GM21367 (cell line): ENCODE measurements at regions not wholly inside any gene's neighbourhood (a gene's known extent, or its start where the extent isn't known, plus 50 kb on each side); places are given as distances from the start of the nearest gene placed in this dataset.

Source experiments
- ATAC-seq: cut with Tn5 transposase; IDR thresholded peaks from one replicate; pipeline ENCODE4 v1.9.1; 2021; ENCODE audit not compliant: unreplicated experiment

DNA sequence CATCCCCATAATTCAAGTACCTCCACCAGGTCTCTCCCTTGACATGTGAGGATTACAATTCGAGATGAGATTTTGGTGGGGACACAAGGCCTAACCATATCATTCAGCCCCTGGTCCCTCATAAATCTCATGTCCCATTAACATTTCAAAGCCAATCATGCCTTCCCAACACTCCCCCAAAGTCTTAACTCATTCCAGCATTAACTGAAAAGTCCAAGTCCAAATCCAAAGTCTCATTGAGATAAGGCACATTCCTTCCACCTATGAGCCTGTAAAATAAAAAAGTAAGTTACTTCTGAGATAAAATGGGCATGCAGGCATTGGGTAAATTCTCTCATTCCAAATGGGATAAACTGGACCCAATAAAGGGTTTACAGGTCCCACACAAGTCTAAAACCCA lies 849.7 kb downstream of the BCL11A start:
- ATAC-seq, result no peak

DNA sequence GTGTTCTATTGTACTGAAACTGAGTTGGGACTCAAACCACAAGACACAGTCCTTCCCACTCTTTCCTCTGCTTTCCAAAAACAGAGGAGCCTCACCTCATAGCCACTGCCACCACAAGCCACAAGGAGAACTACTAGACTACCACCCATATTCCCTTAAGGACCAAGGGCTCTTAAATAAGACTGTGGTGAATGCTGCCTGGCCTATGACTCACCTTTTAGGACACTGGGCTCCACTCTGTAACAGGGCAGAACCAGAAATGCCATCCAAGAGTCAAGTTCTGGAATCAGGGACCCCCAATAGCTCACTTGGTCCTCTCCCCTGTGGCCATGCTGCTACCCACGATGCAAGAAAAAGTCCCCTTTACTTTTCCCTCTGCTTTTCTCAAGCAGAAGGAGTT lies 851.4 kb downstream of the BCL11A start:
- ATAC-seq, result no peak

DNA sequence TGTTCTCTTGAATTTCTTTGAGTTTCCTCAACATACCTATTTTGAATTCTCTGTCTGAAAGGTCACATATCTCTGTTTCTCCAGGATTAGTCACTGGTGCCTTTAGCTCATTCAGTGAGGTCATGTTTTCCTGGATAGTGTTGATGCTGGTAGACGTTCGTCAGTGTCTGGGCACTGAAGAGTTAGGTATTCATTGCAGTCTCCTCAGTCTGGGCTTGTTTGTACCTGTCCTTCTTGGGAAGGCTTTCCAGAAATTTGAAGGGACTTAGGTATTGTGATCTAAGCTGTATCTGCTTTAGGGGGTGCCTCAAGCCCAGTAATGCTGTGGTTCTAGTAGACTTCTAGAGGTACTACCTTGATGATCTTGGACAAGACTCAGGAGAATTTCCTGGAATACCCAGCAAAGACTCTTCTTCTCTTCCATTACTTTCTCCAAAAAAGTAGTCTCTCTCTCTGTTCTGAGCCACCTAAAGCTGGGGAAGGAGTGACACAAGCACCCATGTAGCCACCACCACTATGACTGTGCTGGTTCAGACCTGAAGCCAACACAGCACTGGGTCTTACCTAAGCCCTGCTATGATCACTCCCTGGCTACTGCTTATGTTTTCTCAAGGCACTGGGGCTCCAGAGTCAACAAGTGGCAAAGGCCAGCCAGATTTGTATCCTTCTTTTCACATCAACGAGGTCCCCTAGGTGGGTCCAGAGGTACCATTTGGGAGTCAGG lies 852.0 kb downstream of the BCL11A start:
- ATAC-seq, result no peak

DNA sequence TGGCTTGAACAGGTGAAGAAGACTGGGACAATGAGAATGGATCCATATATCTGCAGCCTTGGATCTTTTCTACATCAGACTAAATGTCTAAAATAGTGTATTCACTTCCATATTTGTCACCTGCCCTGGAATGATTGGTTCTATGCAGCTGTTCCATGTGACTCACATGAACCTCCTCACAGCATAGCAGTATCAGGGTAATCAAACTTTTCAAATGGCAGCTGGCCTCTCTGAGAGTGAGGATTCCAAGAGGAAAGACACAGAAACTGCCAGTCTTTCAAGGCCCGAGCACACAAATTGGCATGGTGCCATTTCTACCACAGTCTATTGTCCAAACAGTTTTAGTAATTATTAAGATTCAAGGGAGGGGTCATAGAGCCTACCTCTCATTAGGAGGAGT lies 859.3 kb downstream of the BCL11A start:
- no peak for ATAC-seq

DNA sequence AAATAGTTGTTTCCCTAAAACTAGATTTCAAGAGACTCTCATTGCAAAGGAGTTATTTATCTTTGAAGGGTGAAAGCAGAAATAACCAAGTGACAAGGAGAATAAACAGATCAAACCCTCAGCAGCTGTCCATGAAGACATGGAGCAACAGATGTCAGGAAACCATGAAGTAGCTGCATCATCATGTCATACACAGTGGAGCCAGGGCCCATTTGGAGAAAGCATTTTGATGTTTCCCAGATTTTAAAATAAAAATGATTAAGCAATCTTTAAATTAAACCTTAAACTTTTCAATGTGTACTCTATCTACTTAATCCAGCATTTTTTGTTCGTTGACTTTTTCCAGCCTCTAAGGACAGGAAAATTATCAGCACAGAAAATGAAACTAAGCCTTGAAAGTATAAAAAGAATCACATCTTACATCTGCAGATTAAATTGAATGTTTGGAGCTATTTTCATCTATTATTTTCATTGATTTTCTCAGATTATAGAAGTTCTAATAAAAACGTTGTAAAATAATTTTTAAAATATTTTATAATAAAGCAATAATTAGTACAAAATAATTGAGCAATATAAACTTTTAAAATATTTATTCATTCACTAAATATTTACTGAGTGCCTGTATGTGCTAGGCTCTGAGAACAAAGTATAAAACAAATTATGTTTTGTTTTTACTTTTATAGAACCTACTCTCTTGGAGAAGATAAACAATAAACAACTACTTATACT lies 860.1 kb downstream of the BCL11A start:
- ATAC-seq, result no peak

DNA sequence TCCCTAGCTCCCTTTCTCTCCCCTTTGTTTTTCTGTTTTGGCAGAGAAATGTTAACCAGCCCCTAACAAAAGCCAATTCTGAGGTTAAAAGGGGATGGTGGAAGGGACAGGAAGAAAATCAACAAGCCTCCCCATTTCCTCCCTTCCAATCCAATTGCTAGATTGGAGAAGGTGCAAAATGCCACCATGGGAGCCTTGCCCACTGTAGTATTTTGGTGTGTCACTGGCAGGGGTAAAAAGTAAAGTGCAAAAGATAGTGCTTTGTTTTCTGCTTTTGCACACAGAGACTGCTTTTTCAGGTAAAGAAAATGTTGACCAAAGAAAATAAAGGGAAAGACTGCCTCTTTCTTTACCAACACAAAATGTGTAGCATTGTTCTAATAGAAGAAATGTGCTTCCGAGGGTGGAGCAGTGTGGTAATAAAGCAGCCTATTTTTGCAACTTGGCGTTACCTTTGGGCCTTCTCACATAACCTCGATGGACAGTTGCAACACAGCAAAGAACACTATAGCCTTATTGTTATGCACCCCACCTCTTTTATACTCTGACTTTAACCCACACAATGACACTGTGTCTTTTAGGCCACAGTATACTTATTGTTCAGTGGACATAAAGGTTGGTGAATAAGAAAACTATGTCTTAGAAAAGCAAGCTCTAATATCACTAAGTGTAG lies 861.8 kb downstream of the BCL11A start:
- no peak for ATAC-seq

DNA sequence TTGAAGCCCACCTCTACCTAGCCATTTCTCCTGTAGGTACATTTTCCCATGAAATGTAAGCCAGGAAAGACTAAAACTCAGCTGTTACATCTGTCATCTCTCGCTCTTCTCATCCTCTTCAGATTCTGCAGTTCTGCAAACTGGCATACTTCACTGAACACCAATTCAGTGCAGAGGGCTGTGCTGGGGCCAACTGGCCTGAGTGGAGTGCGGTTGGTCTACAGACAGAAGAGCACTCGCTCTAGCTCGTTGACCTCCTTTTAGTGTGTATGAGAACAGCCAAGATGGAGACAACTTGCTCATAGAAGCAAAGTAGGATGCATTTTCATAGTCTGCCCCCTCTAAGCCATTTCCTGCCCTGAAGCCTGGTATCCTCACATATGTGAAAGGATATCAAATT lies 862.6 kb downstream of the BCL11A start:
- no peak for ATAC-seq

DNA sequence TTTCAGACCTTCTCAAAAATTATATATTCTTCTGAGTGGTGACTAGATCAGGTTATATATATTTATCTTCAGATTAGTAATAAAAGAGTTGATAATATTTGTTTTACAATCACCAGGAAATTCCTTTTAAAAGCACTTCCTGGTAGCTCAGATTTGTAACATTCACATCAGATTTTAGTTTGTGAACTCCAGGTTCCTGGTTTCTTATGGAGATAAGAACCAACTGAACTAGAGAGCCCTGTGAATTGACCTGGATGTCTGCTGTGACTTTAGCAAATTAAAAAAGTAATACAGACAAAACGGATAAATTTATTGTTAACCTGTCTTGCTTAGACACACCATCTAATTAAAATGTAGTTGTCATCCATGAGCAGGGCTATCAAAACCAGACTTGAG lies 868.7 kb downstream of the BCL11A start:
- no peak for ATAC-seq

DNA sequence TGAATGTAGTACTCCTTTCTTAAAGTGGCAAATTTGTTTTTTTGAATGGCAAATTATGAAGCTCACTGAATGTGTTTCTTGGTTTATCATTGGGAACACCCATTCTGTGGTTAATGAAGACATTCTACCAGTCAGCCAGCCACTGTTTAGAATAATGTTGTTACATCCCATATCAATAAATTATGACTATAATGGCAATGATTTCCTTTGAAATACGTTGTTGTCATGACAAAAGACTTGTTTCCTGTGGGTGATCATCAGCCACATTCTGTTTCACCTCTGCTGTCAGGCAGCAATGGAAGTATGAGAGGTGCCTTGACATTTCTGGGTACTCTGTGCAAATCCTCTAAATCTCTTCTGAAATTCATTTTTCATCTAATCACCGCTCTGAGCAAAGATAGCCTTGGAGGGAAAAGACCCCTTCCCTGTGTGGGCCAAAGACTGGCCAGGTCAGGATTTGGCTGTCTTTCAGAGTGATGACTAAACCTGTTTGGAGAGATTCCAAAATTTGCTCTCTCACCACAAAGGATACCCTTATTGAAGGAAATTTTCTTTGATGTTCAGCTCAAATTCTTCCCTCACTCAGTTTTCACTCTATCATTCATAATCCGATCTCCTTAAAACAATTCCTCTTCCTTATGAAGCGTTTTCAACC lies 869.2 kb downstream of the BCL11A start:
- no peak for ATAC-seq

DNA sequence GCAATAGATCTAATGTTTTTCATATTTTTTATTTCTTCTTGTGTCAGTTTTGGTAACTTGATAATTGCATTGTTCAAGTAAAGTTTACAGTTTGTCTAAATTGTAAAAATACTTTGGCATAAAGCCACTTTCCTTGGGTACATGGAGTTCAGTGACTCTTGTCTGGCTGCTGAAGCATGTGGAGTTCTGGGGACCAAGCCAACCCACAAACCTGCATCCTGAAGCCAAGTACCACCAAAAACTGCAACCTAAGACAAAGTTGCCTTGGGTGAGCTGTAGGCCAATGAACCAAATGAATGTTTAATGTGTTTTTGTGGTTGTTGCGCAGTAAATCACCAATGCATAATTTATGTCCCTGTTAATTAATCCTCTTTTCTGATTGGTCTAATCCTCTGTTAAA lies 872.6 kb downstream of the BCL11A start:
- ATAC-seq, result no peak

DNA sequence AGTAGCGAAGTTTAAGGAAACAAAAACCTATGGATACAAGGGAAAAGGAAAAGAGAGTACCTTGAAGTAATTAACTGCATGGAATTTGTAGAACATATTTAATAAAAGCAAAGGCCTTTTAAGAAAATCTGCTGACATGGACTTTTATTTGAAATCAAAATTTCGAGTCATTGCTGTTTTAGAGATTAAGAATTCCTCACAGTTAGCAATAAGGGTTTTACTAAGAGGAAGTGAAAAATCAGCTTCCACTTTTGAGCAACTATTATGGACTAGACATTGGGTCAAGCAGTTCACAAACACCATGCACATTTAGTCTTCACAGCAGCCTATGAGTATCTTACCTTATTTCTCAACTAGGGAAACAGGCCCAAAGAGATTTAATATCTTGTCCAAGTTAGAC lies 876.3 kb downstream of the BCL11A start:
- ATAC-seq, result no peak

DNA sequence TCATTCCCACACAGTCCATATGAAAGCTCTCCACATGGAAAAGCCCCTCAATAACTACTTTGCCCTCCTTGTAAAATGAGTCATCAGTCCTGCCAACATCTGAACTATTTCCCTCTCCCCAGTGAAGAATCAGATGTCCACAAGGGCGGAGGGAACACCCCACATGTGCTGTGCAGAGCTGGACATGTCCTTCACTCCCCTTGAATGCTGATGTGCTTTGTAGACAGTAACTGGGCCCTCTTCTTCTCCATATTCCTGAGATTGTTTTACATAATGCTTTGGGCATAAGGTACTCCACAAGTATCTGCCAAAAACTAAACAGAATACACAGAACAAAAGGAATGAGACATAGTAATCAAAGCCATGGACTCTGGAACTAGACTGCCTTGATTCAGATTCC lies 879.4 kb downstream of the BCL11A start:
- ATAC-seq, result no peak

DNA sequence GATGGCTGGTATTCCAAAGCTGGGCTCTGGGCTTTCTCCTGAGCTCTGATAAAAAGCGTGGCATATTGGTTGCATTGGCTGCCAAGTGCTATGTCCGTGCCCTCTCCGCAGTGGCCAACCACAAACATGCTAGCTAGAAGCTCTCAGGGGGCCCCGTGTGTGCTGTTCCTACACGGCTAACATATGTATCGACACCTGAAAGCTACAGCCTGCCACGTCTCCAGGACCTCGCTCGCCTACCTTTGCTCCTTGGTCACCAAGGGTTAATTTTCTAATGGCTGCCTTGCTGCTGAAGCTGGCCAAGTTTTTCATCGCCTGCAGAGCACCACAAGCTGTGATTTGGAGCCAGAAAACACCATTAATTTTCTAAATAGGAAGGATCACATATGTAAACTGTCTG lies 888.4 kb downstream of the BCL11A start:
- ATAC-seq, result no peak

DNA sequence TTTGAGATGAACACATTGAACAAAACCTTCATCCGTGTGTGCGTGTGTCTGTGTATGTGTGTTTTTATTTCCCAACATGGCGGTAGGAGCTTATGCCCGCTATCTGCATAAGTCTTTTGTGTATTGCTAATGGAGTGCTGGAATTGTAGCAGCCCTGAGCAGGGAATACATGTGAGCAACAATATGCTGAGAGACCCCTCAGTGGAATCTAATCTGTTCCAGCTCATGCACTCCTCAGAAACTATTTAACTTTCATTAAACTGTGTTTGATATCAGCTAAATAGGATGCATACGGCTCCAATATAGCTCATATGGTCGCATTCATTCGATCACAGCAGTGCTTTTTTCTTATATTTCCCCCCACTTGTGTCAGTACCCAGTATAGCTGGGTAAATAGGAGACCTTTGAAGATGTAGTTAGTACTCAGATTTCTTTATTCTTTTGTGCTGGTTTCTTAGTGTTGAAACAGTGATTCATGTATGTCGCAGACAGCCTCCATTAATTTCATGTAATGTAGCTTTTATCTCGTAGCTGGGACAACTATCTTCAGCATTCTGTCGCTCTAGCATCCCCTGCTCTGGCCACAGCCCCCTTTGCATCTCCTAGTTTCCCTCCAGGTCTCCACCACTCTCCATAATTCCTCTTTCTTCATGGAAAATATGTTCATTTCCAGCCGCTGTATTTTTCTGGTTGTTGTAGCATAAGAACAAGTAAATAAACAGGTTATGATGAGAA lies 891.2 kb downstream of the BCL11A start:
- no peak for ATAC-seq

DNA sequence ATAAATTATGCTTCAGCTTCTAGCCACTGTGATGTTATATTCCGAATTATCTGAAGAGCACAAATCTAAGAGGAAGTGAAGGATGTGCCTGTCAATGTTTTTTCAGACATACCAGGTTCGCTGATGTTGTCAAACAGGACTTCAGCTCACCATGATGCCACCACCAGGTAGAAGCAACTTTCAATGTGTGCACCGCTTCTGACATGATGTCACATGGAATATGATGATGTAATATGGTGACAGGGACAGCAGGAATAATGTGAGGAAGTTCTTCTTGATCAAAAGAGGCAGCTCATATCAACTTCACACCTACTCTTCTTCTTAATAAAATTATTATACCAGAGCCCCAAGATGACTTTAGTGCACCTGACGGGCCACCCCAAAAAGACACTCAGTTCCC lies 893.2 kb downstream of the BCL11A start:
- no peak for ATAC-seq

DNA sequence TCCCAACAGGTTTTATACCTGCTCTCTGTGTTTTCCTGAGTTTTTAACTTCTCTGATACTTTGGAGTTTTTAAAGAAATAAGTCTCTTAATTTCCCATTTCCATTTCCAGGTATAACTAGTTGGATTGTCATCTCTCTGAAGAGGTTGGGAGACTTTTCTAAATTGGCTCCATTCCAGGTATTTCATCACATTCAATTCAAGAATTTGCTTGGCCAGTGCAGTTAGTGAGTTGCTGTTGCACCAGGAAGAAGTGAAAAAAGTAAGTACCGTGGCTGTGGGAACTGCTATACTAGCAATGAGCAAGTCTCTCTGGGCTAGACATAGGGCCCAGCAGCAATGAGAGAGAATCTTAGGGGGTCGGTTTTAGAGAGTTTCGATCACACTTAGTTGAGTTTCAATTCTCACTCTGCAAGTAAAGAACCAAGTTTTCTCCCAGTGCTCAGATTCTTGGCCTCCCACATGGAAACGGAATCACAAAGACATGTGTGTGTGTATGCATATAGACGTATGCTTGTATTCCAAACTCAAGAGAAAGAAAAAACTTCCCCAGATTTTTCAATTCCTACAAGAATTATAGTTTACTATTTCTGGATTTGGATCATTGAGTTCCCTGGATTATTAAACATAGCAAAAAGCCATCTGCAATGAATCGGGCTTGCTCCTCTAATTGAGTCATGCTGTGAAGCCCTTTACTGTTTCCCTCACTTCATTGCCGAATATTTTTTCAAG lies 894.4 kb downstream of the BCL11A start:
- ATAC-seq, result no peak

DNA sequence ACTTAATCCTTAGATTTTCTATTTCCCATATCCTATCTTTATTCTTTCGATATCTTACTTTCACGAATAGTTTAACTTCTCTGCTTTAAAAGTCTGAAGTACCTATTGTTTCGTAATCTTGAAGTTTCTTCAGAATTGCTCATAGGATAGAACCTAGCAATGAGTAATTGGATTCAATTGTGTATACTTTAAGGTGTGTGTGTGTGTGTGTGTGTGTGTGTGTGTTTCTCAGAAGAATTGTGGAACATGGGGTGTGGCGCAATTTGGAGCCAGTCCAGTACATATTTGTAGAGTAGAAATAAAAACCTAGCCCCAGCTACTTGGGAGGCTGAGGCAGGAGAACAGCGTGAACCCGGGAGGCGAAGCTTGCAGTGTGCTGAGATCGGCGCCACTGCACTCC lies 897.6 kb downstream of the BCL11A start:
- no peak for ATAC-seq

DNA sequence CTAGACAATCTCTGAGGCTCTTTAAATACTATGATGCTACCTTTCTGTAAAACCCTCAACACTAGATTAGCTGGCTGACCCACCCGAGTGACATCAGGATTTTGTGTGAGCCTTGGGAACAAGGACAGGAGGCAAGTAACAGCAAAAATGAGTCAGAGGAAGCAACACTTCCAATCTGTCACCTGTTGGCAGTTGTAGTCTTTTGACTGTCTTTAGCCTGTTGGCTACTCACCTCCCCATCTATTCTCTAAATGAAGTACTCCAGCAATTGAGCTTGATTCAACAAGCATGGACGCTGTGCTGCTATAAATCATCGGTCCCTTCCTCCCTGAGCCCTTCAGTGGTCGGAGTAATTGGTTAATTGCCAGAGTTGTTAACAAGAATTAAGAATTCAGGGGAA lies 898.7 kb downstream of the BCL11A start:
- no peak for ATAC-seq

DNA sequence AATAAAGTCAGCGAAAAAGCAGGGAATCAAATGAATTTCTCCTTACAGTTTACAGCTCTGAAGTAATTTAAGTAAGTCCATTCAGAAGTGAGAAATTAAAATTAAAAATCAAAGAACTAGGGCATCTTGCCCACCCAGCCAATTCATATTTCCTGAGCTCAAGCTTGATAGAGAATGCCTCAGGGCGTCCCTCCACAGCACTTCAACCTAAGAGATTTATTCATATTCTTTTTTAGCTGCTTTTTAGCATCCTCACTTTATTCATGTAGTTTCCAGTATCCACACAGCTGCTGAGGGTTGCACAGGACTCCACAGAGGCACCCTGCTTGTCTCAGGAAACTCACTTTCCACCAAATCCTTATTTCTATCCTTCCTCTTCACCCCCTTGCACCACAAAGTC lies 900.3 kb downstream of the BCL11A start:
- no peak for ATAC-seq

DNA sequence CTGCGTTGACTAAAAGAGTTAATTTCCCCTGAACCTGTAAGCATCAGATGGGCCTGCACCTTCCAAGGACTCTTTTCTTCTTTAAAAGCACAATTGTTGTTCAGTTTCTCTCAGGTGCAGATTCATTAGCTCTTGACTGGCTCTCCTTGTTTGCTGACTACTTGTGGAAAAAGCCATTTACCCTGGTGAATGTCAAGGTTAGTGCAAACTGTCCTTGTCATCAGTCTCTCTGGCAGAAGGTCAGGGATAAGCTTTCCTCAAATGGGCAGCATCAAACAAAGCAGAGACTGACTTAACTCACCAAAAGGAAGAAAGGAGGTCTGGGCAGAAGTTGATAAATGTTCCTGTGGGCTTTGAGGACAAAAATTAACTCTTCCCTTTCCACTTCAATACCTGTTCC lies 922.7 kb downstream of the BCL11A start:
- no peak for ATAC-seq
